ENCODE measurements at regions not wholly inside any gene's neighbourhood (a gene's known extent, or its start where the extent isn't known, plus 50 kb on each side); places are given as distances from the start of the nearest gene placed in this dataset.

DNA sequence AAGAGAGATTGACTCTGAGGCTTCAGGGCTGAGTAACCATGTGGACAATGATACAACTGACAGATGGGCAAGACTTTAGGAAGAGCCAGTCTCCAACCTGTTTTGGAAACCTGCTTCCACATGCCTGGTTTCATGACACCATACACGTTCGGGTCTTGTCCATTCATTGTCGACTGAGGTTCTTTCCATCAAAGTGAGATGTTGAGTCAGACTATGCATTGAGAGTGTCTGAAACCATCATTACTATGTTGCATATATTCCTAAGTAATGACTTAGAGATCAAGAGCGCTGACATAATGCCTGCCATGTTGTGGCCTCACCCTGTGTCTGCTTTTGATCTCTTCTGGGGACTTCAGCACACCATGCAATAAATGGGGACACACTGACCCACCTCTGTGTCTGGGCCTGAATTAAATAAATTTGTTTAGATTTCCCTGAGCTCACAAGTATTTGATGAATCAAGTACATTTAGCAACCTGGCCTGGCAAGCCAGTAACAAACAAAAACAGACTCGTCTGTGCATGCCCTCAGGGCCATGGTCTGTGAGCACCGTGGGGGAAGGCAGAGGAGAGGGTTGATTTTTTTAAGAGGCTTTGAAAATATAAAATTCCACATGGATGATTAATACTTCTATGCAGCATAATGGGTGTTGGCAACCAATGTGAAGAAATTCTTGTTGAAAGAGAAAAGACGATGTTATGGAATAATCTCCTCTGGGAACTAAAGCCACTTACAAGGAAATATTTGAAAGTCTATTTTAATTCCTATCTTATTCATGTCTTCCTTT lies 49.9 kb upstream of the UBAC2 start:
- no peak for ATAC-seq (ENCODE audit: low read depth)
- Mint-ChIP-seq H3K27ac (no peak overlapping the region), H3K4me1 (peaks cover 3% of the 10 kb centered on the region), H3K36me3 (peaks cover 3% of the 10 kb centered on the region), H3K4me3 (no peak overlapping the region), H3K27me3 (no peaks in the 10 kb centered on the region), H3K9me3 (peaks cover 1% of the 10 kb centered on the region)
- no peak for DNase-seq
- POLR2A ChIA-PET = no interaction called here

All from activated naive CD8-positive, alpha-beta T cell treated with anti-CD3 and anti-CD28 coated beads, Interleukin-2, amount 10 ng/mL, durations not matched to agents 7 days and 5 days (primary cell).